ENCODE measurements at regions not wholly inside any gene's neighbourhood (a gene's known extent, or its start where the extent isn't known, plus 50 kb on each side); places are given as distances from the start of the nearest gene placed in this dataset.

GRCh38 chrY:12359867-12360266, 341.2 kb upstream of the USP9Y start:
- TF ChIP-seq CTCF (conservative IDR thresholded peaks at IDR 0.05; ENCODE audit: low read length) (no peak), EZH2phosphoT487 (IDR thresholded peaks at IDR 0.05; ENCODE audit: borderline replicate concordance, low read depth, low read length) (no peak)
